ENCODE measurements at regions not wholly inside any gene's neighbourhood (a gene's known extent, or its start where the extent isn't known, plus 50 kb on each side); places are given as distances from the start of the nearest gene placed in this dataset.

DNA sequence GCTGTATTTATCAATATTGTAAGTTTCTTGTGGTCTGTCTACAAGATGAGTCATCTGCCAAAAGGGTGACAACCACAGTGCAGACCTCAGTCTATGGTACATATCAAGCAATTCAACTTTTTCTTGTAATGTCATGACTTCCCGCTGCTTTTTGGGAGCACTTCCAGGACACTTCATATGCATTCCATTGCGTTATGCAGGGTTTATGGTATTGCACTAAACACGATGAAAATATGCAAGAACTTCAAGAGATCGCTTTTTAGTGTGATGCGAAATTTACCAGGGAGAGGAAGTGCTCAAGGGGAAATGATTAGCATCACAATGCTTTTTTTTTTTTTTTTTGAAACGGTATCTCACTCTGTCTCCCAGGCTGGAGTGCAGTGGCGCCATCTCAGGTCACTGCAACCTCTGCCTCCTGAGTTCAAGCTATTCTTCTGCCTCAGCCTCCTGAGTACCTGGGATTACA is 166.5 kb downstream of the TFAP2A start:
- TF ChIP-seq MYC (IDR thresholded peaks at IDR 0.05; ENCODE audit: low read depth, low read length) (no peak), FOS (IDR thresholded peaks at IDR 0.05; ENCODE audit: borderline replicate concordance, insufficient read depth, low read length) (no peak), EZH2 (IDR thresholded peaks at IDR 0.05; ENCODE audit: borderline replicate concordance, low read depth, low read length, severe bottlenecking) (no peak), POLR2A (IDR thresholded peaks at IDR 0.05; ENCODE audit: low read depth, low read length) (no peak), CTCF (IDR thresholded peaks at IDR 0.05; ENCODE audit: extremely low read depth in 1 of 2, insufficient read depth in 1 of 2, low read depth in 1 of 2, low read length in 2 of 2) (no peak), JUN (IDR thresholded peaks at IDR 0.05; ENCODE audit: borderline replicate concordance, insufficient read depth, insufficient read length, low read depth) (no peak), GATA2 (IDR thresholded peaks at IDR 0.05; ENCODE audit: insufficient read depth, insufficient read length, low read depth, low read length) (no peak), POLR2AphosphoS5 (IDR thresholded peaks at IDR 0.05; ENCODE audit: insufficient read depth, low read depth, low read length) (no peak)
- TF ChIP-seq, protein P1, sequence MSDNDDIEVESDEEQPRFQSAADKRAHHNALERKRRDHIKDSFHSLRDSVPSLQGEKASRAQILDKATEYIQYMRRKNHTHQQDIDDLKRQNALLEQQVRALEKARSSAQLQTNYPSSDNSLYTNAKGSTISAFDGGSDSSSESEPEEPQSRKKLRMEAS (IDR thresholded peaks at IDR 0.05; ENCODE audit: insufficient read depth, insufficient read length), result no peak
- BruUV-seq (replicated peaks), result no TSS peak

More for the DNA sequence above, 166.5 kb downstream of the TFAP2A start:
- ChIA-PET CTCF (no interaction called here), POLR2A (no interaction called here)
- dilution Hi-C loops (cut with MboI; ENCODE audit: extremely low pct_ligation_motif_present, low sequenced_read_pairs) (no loop called here), intact Hi-C loops (cut with micrococcal nuclease) (no loop called here)
- no peak overlapping the region for H2AFZ ChIP-seq (ENCODE audit: low read depth, low read length)
- H3K4me3 ChIP-seq (replicated peaks in 1 of 3; ENCODE audit: insufficient read depth in 1 of 3, low read depth in 1 of 3, low read length in 3 of 3), result no peak overlapping the region
- H3K9ac ChIP-seq (replicated peaks; ENCODE audit: extremely low read depth, insufficient read depth, low read length), result no peak overlapping the region
- no peaks in the 10 kb centered on the region for H3K9me1 ChIP-seq (replicated peaks; ENCODE audit: control insufficient read depth, extremely low read depth, insufficient read depth, low read length)
- H3K79me2 ChIP-seq (ENCODE audit: control insufficient read depth, insufficient read depth, low read length), result no peaks in the 10 kb centered on the region
- no peak overlapping the region for H3K27ac ChIP-seq (ENCODE audit: insufficient read depth, low read depth, low read length)
- no peaks in the 10 kb centered on the region for H3K4me1 ChIP-seq (ENCODE audit: control insufficient read depth, extremely low read depth, insufficient read depth, low read length)
- DNase-seq (ENCODE audit: low read depth, low spot score), result no peak
- peaks cover 2% of the 10 kb centered on the region for H3K9me3 ChIP-seq (replicated peaks; ENCODE audit: control insufficient read depth, insufficient read depth, low read length)
- no peaks in the 10 kb centered on the region for H3K27me3 ChIP-seq (ENCODE audit: control insufficient read depth in 2 of 2, insufficient read depth in 2 of 2, low read length in 2 of 2)
- H4K20me1 ChIP-seq (replicated peaks; ENCODE audit: control insufficient read depth, extremely low read depth, insufficient read depth, low read length), result no peaks in the 10 kb centered on the region
- FAIRE-seq, result no peak
- no peaks in the 10 kb centered on the region for H3K36me3 ChIP-seq (ENCODE audit: control insufficient read depth in 2 of 2, extremely low read depth in 1 of 2, insufficient read depth in 2 of 2, low read length in 2 of 2)
- no peak overlapping the region for H3K4me2 ChIP-seq (ENCODE audit: insufficient read depth, low read length)
